Type B pancreatic cell (in vitro differentiated cells): ENCODE measurements at regions not wholly inside any gene's neighbourhood (a gene's known extent, or its start where the extent isn't known, plus 50 kb on each side); places are given as distances from the start of the nearest gene placed in this dataset.

Experiments used
- DNase-seq: peaks from one replicate; pipeline ENCODE4 v3.0.0; 2021; ENCODE audit warnings: mixed read lengths; ENCODE audit not compliant: unreplicated experiment; ENCODE audit errors: extremely low spot score
- H3K27ac Mint-ChIP-seq: 2 replicates; pipeline ENCODE4 v1.8.0; 2021; ENCODE audit warnings: mild to moderate bottlenecking, mixed read lengths
- H3K27me3 Mint-ChIP-seq: 2 replicates; pipeline ENCODE4 v1.8.0; 2021; ENCODE audit warnings: mixed read lengths
- H3K36me3 Mint-ChIP-seq: 2 replicates; pipeline ENCODE4 v1.8.0; 2021; ENCODE audit warnings: mixed read lengths
- H3K4me1 Mint-ChIP-seq: one replicate; pipeline ENCODE4 v1.8.0; 2021; ENCODE audit warnings: mixed read lengths; ENCODE audit not compliant: unreplicated experiment
- H3K4me3 Mint-ChIP-seq: 2 replicates; pipeline ENCODE4 v1.8.0; 2021; ENCODE audit warnings: mild to moderate bottlenecking, mixed read lengths
- H3K9me3 Mint-ChIP-seq: 2 replicates; pipeline ENCODE4 v1.8.0; 2021; ENCODE audit warnings: mixed read lengths
- TF ChIP-seq, protein P1 (sequence below): fragments of 200-600 bp; sonication (generic); conservative IDR thresholded peaks from 2 replicates; pipeline ENCODE4 v1.5.0; 2021; ENCODE audit warnings: antibody characterized with exemption, mild to moderate bottlenecking

DNA sequence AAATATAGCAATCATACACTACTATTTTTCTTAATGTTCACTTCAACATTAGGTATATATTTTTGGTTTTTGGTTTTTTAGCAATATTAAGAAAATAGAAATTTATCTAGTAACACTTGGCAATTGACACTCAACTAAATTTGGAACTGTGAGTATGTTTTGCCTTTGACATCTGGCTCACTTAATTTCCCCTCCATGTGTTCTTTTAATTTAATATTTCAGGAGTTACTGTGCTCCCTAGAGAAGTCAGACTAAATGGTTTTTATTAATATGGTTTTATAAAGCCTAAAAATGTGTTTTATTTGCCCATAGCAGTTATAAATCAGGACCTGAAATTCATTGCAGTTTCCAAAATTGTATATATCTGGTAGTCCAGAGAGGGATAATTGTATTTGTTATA lies 175.3 kb upstream of the AVPR1A start:
- Mint-ChIP-seq H3K4me1 (no peaks in the 10 kb centered on the region), H3K4me3 (no peak overlapping the region), H3K9me3 (no peaks in the 10 kb centered on the region), H3K27me3 (no peaks in the 10 kb centered on the region), H3K27ac (no peak overlapping the region), H3K36me3 (no peaks in the 10 kb centered on the region)
- TF ChIP-seq, protein P1, sequence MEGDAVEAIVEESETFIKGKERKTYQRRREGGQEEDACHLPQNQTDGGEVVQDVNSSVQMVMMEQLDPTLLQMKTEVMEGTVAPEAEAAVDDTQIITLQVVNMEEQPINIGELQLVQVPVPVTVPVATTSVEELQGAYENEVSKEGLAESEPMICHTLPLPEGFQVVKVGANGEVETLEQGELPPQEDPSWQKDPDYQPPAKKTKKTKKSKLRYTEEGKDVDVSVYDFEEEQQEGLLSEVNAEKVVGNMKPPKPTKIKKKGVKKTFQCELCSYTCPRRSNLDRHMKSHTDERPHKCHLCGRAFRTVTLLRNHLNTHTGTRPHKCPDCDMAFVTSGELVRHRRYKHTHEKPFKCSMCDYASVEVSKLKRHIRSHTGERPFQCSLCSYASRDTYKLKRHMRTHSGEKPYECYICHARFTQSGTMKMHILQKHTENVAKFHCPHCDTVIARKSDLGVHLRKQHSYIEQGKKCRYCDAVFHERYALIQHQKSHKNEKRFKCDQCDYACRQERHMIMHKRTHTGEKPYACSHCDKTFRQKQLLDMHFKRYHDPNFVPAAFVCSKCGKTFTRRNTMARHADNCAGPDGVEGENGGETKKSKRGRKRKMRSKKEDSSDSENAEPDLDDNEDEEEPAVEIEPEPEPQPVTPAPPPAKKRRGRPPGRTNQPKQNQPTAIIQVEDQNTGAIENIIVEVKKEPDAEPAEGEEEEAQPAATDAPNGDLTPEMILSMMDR, result no peak
- no peak for DNase-seq

DNA sequence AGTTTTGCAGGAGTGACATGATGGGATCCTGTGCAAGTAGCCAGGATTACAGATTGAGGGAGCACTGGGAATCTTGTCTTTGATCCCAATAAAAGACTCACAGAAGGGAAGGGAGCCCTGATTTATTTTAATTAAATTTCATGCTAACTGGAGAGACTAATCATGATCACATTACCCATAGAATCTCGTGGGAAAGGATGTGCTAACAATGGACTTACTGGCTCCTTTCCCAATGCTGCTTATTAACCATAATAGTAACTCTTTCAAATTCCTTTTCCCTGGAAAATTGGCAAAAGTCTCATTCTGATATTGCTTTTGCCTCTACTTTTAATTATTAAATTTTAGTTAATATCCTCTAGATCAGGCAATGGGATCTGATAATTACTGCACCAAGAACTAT lies 174.8 kb upstream of the AVPR1A start:
- Mint-ChIP-seq H3K36me3 (no peaks in the 10 kb centered on the region), H3K27me3 (no peaks in the 10 kb centered on the region), H3K4me1 (no peaks in the 10 kb centered on the region), H3K27ac (no peak overlapping the region), H3K4me3 (no peak overlapping the region), H3K9me3 (no peaks in the 10 kb centered on the region)
- DNase-seq, result no peak
- TF ChIP-seq, protein P1, result no peak

DNA sequence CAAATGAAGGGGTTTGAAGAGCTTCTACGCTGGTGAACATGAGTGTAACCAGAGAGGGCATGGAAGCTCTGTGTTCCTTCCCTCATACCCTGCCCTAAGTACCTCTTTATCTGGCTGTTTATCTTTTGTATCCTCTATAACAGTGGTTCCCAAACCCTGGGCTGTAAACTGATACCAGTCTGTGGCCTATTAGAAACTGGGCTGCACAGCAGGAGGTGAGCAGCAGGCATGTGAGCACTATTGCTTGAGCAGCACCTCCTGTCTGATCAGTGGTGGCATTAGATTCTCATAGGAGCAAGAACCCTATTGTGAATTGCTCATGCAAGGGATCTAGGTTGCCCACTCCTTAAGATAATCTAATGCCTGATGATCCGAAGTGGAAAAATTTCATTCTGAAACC lies 172.9 kb upstream of the AVPR1A start:
- no peaks in the 10 kb centered on the region for H3K4me1 Mint-ChIP-seq
- no peak overlapping the region for H3K4me3 Mint-ChIP-seq
- H3K27me3 Mint-ChIP-seq, result no peaks in the 10 kb centered on the region
- no peaks in the 10 kb centered on the region for H3K9me3 Mint-ChIP-seq
- no peak overlapping the region for H3K27ac Mint-ChIP-seq
- DNase-seq, result no peak
- TF ChIP-seq, protein P1, result no peak
- H3K36me3 Mint-ChIP-seq, result no peaks in the 10 kb centered on the region

DNA sequence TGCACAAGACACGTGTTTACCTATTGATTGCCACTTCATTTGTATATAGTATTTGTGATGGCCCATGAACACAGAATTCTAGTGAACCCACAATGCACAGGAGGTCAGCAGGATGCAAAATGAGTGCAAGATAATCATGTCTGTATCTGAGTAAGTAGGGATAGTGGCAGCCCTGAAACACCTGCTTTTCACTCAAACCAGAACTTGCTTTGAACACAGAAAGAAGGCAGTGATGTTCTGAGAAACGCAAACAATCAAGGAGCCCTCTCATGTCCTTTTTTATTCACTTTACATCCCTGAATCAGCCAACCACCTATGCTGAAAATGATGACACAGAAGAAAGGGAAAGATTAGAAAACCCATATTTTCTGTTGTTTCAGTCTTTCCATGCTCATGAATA lies 170.4 kb upstream of the AVPR1A start:
- Mint-ChIP-seq H3K4me3 (no peak overlapping the region), H3K27me3 (no peaks in the 10 kb centered on the region), H3K9me3 (no peaks in the 10 kb centered on the region), H3K4me1 (no peaks in the 10 kb centered on the region), H3K27ac (no peak overlapping the region), H3K36me3 (no peaks in the 10 kb centered on the region)
- TF ChIP-seq, protein P1, result no peak
- no peak for DNase-seq

DNA sequence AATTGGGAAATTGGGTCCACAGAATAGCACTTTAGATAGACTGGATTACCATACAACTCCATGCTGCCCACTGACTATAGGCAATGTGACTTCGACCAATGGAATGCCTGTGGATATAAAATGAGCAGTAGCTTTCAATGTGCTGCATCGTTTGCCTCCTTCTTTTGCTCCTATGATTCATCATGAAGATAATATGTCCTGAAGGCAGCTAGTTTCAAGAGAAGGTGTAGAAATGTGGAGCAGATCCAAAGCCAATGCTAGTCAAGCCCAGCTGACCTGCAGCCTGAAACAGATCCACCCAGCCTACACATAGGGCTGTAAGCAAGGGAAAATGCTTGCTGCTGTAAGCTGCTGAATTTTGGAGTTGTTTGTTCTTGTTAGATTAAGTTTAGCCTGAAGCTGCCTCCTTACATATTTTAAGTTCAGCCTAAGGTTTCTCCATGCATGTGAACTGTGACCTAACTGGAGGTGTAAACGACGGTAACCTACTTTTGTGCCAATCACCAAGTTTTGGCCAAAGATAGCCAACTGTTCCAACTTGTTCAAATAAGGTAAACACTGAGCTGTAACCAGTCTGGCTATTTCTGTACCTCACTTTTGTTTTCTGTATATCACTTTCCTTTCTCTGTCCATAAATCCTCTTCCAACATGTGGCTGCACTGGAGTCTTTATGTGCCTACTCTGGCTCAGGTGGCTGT lies 169.1 kb upstream of the AVPR1A start:
- no peaks in the 10 kb centered on the region for H3K9me3 Mint-ChIP-seq
- no peaks in the 10 kb centered on the region for H3K4me1 Mint-ChIP-seq
- no peak overlapping the region for H3K4me3 Mint-ChIP-seq
- DNase-seq, result no peak
- no peaks in the 10 kb centered on the region for H3K36me3 Mint-ChIP-seq
- no peaks in the 10 kb centered on the region for H3K27me3 Mint-ChIP-seq
- TF ChIP-seq, protein P1, result no peak
- no peak overlapping the region for H3K27ac Mint-ChIP-seq

DNA sequence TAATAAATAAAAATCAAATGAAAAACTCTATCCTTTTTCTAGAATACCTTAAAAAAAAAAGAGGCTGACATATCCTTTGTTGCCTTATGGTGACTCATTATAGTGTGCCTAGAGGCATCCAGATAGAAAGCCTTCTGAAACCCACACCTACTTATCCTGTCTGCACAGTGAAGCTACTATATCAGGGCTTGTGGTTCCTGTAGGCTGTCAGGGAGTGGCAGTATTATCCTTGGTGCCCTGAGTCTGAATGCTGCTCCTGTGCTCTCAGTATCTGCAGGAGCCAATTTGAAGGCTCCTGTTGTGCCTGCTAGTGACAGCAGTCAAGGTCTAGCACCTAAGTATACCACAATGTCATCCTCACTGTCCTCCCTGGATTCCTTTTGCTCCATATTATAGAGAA lies 168.4 kb upstream of the AVPR1A start:
- TF ChIP-seq, protein P1, result no peak
- Mint-ChIP-seq H3K9me3 (no peaks in the 10 kb centered on the region), H3K27ac (no peak overlapping the region), H3K27me3 (no peaks in the 10 kb centered on the region), H3K4me3 (no peak overlapping the region), H3K36me3 (no peaks in the 10 kb centered on the region), H3K4me1 (no peaks in the 10 kb centered on the region)
- DNase-seq, result no peak
